ENCODE measurements at regions not wholly inside any gene's neighbourhood (a gene's known extent, or its start where the extent isn't known, plus 50 kb on each side); places are given as distances from the start of the nearest gene placed in this dataset.
A peak's percentile ranks its signal among the peaks of the same experiment; 100 is the strongest.

DNA sequence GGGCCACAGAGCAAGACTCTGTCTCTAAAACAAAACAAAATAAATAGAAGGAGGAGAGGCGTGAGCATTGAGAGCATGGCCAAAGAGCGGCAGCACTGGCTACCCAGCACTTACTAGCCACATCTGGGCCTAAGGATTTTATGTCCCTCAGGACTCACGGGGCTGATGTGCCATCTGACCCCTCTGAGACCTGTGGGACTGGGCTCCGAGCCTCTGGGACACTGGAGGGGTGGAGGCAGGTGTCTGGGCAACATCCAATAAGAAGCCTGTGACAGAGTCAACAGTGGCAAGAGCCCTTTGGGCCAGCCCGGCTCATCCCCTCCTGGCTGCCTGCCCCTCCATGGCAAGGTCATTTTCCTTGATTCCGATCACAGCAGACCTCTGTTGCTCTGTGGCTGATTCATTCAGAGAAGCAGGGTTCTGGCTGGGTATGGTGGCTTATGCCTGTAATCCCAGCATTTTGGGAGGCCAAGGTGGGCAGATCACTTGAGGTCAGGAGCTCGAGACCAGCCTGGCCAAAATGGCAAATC lies 60.7 kb downstream of the RRM2 start:
- in situ Hi-C loops (cut with HindIII; ENCODE audit: low pct_unique_long_range_greater_than_20kb, low sequenced_read_pairs) = no loop called here
- no peak for TF ChIP-seq JUND (IDR thresholded peaks at IDR 0.05; ENCODE audit: low read depth)
- DNase-seq (ENCODE audit: low read depth in 1 of 2, low spot score in 1 of 2) = no peak

DNA sequence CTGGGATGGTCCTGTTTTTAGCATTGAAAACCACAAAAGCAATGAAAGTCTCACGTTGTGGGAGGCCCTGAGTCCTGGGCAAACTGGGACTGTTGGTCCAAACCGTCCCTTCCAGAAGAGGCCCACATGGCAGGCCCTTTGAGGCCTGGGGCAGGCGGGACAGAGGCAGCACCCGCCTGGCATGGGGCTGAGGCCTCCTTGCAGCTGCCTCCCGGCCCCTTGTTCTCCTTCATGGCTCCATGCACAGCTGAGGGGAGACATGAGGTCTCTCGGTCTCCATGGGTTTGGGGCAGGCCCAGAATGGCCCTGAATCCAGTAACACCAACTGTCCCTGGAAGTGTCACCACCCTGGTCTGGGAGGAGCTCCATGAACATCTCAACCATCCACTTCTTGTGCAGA lies 61.9 kb downstream of the RRM2 start:
- in situ Hi-C loops (cut with HindIII; ENCODE audit: low pct_unique_long_range_greater_than_20kb, low sequenced_read_pairs) = no loop called here
- no peak for TF ChIP-seq JUND (IDR thresholded peaks at IDR 0.05; ENCODE audit: low read depth)
- DNase-seq (ENCODE audit: low read depth in 1 of 2, low spot score in 1 of 2) = no peak

DNA sequence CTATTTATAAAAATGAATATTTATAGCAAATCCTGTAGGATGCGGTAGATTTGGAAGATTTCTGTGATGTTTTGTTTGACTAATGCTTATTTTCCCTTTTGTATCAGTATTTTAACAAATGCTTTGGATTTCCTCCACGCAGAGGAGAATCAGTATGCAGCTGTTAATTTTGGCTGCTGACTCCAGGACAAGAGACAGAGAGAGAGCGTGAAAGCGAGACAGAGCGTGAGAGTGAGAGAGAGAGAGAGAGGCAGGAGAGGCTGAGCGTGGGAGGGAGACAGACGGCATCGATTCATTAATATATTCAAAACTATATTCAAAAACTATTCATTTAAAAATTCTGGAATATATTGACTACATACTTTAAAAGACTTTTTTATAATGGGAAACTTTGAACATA lies 62.5 kb downstream of the RRM2 start:
- no peak for DNase-seq (ENCODE audit: low read depth in 1 of 2, low spot score in 1 of 2)
- TF ChIP-seq JUND (IDR thresholded peaks at IDR 0.05; ENCODE audit: low read depth) = no peak
- in situ Hi-C loops (cut with HindIII; ENCODE audit: low pct_unique_long_range_greater_than_20kb, low sequenced_read_pairs) = no loop called here

DNA sequence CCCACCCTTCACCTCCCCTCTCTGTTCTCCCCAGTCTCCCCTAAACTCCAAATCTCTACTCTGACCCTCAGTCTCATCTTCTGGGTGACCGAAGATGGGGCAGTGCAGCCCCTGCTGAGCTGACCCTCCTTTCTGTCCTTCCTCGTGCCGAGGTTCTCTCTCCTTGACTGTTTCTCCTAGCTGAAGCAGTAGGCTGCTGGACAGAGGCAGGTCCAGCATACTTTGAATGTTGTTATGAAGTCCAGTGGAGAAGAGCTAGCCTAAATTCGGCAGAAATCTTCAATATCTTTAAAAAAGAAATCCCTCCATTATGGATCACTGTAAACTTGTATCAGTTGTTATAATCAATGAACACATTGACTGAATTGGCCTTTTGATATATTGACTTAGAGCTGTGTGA lies 63.2 kb downstream of the RRM2 start:
- in situ Hi-C loops (cut with HindIII; ENCODE audit: low pct_unique_long_range_greater_than_20kb, low sequenced_read_pairs) = no loop called here
- no peak for TF ChIP-seq JUND (IDR thresholded peaks at IDR 0.05; ENCODE audit: low read depth)
- DNase-seq (ENCODE audit: low read depth in 1 of 2, low spot score in 1 of 2) = no peak

DNA sequence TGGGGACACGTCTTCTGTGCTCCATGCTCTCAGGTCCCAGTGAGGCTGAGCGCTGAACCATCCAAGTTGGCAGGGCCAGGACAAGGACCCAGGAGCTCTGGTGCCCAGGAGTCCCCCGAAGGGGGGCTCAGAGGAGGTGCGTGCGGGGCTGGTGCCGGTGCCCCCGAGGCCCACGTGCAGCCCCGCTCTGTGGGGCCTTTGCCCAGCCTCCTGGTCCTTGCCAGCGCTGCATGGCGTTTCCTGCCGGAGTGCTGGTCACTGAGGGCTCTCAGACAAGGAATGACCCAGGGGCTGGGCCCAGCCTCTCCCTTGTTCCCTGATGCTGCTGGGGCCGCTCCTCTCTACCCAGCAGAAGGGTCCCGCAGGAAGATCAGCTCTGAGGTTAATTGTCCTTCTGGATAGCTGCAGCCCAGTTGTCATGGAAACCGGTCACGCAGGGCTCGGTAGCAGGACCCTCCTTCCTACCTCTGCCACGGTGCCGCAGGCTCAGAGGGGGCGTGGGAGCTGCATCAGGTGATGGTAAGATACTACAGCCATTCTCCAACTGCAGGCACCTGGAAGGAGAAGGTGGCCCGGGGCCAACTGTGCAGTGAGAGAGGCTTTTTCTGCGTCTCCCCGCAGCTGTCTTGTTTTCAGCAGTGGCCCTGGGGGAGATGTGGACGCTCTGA lies 64.5 kb downstream of the RRM2 start:
- no peak for TF ChIP-seq JUND (IDR thresholded peaks at IDR 0.05; ENCODE audit: low read depth)
- no peak for DNase-seq (ENCODE audit: low read depth in 1 of 2, low spot score in 1 of 2)
- in situ Hi-C loops (cut with HindIII; ENCODE audit: low pct_unique_long_range_greater_than_20kb, low sequenced_read_pairs) = no loop called here

DNA sequence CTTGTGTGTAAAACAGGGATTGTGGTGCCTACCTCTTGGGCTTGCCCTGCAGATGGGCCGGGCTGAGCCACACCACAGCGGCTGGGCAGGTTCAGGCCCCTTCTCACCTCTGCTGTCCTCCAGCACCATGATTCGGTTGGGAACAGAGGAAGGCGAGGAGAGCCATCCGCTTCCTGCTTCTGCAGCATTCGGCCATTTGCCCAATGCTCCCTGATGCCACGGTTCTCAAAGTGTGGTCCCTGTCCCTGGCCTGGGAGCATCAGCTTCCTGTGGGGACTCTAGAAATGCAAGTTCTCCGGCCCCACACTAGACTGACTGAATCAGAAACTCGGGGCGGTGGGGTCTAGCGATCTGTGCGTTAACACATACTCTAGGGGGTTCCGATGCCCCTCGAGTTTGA lies 65.1 kb downstream of the RRM2 start:
- no peak for TF ChIP-seq JUND (IDR thresholded peaks at IDR 0.05; ENCODE audit: low read depth)
- DNase-seq (ENCODE audit: low read depth in 1 of 2, low spot score in 1 of 2) = no peak
- in situ Hi-C loops (cut with HindIII; ENCODE audit: low pct_unique_long_range_greater_than_20kb, low sequenced_read_pairs) = no loop called here

DNA sequence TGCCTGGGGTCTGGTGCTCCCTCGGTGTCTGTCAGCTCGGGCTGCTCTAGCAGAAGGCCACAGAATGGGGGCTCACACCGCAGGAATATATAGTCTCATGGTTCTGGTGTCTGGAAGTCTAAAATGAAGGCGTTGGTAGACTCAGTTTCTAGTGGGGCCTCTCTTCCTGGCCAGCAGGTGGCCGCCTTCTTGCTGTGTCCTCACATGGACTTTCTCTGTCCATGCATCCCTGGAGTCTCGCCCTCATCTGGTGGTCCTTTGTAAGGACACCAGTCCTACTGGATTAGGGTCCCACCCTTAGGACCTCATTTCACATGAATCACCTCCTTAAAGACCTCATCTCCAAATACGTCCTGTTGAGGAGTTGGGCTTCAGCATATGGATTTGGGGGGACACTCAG lies 65.7 kb downstream of the RRM2 start:
- TF ChIP-seq JUND (IDR thresholded peaks at IDR 0.05; ENCODE audit: low read depth) = no peak
- in situ Hi-C loops (cut with HindIII; ENCODE audit: low pct_unique_long_range_greater_than_20kb, low sequenced_read_pairs) = no loop called here
- DNase-seq (ENCODE audit: low read depth in 1 of 2, low spot score in 1 of 2) = peak; percentile 45 to 54

DNA sequence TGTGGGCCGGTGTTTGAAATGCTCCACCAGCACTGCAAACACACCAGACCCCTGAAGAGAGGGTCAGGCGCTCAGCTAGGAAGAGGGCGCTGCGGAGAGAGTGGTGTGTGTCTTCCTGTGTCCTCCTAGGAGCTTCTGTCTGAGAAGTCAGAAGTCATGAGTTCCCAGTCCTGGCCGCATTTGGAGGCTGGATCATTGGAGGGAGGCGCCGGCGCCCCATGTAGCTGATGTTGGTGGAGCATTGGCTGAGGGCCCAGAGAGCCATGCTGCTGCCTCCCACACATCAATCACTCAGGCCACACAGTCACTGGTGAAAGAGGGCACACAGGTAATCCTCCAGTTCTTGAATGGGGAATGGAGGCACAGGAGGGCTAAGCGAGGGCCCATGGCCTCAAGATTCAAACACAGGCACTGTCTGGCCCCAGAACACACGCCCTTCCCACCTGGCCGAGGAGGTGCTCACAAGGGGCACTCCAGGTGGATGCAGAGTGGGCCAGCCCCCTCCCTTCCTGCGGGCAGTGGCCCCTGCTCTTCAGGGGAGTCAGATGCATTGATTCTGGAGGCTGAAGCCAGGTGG lies 66.3 kb downstream of the RRM2 start:
- TF ChIP-seq JUND (IDR thresholded peaks at IDR 0.05; ENCODE audit: low read depth) = no peak
- no peak for DNase-seq (ENCODE audit: low read depth in 1 of 2, low spot score in 1 of 2)
- in situ Hi-C loops (cut with HindIII; ENCODE audit: low pct_unique_long_range_greater_than_20kb, low sequenced_read_pairs) = no loop called here

DNA sequence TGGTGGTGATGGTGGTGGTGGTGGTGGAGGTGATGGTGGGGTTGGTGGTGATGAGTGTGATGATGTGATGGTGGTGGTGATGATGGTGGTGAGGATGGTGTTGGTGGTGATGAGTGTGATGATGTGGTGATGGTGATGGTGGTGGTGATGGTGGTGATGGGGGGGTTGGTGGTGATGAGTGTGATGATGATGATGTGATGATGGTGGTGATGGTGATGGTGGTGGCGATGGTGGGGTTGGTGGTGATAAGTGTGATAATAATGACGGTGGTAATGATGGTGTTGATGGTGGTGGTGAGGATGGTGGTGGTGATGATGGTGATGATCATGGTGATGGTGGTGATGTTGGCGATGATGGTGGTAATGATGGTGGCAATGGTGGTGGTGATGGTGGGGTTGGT lies 67.7 kb downstream of the RRM2 start:
- in situ Hi-C loops (cut with HindIII; ENCODE audit: low pct_unique_long_range_greater_than_20kb, low sequenced_read_pairs) = no loop called here
- TF ChIP-seq JUND (IDR thresholded peaks at IDR 0.05; ENCODE audit: low read depth) = no peak
- DNase-seq (ENCODE audit: low read depth in 1 of 2, low spot score in 1 of 2) = no peak

DNA sequence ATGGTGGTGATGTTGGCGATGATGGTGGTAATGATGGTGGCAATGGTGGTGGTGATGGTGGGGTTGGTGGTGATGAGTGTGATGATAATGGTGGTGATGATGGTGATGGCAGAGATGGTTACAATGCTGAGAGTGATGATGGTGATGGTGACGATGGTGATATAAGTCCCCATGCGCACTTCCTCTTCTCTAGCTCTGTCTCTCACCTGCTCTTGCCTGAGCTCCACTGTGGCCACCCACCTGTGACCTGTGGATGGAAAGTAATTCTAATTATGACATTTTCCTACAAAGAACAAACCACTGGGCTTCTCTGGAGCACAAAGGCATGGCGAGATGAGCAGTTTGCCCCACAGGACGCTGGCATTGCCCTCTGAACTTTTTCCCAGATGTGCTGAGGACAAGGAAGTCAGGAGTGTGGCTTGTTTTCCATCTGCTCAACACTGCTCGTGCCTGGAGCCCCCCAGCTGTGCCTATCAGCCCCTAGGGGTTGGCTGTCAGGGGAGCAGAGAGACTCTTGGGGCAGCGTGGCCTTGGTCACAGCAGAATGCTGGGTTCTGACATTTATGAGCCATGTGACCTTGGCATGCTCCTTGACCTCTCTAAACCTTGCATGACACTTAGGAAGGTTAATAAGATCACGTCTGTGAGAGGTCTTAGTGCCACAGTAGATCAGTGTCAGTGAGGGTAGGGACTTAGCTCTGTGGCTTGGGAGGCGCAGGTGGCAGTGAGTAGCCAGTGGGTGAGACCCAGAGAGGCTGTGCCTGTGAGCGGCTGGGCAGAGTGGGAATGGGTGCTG lies 68.4 kb downstream of the RRM2 start:
- no peak for TF ChIP-seq JUND (IDR thresholded peaks at IDR 0.05; ENCODE audit: low read depth)
- in situ Hi-C loops (cut with HindIII; ENCODE audit: low pct_unique_long_range_greater_than_20kb, low sequenced_read_pairs) = no loop called here
- no peak for DNase-seq (ENCODE audit: low read depth in 1 of 2, low spot score in 1 of 2)

DNA sequence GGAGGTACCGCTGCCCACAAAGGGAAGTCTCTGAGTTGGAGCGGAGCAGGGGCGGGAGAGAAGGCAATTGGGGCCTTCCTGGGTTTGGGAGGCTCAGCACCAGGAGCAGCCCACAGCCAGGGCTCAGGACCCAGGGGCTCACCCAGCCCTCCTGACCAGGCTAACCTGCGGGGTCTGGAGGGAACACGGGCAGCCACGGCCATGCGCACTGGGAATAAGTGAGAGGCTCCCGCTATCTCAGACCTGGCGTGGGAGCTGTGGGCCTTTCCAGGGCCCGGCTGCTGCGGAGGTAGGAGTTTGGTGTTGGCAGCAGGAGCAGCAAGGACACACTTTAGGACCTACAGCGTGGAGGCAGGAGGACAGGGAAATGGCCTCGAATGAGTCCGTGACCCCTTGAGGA lies 69.0 kb downstream of the RRM2 start:
- no peak for TF ChIP-seq JUND (IDR thresholded peaks at IDR 0.05; ENCODE audit: low read depth)
- no peak for DNase-seq (ENCODE audit: low read depth in 1 of 2, low spot score in 1 of 2)
- in situ Hi-C loops (cut with HindIII; ENCODE audit: low pct_unique_long_range_greater_than_20kb, low sequenced_read_pairs) = no loop called here

DNA sequence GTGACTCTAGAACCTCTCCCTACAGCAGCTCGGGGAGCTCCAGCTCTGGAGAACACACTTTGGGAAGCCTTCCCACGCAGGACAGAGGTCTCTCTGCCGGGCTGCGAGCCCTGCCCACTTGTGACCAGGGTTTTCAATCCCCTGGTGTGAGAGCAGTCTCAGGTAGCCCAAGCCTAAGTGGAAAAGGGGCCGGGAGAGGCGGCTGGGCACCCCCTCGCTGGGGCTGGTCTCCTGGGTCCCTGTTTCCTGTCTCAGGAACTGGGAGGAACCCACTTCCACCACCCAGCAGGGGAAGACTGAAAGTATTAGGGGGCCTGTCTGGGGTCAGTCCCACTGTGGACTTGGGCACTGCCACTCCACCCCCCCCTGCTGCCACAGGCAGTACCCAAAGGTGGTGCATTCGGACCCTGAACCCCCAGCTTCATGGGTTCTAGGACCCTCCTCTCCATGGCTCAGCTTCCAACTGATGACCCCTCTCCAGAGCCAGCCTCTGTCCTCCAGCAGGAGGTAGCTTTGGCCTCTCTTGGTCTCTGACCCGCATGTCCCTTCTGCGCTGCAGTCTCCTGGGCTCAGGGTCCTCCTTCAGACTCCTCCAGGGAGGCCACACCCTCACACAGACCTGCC lies 70.0 kb downstream of the RRM2 start:
- in situ Hi-C loops (cut with HindIII; ENCODE audit: low pct_unique_long_range_greater_than_20kb, low sequenced_read_pairs) = no loop called here
- TF ChIP-seq JUND (IDR thresholded peaks at IDR 0.05; ENCODE audit: low read depth) = no peak
- DNase-seq (ENCODE audit: low read depth in 1 of 2, low spot score in 1 of 2) = no peak
